IMR-90 (cell line): ENCODE measurements at regions not wholly inside any gene's neighbourhood (a gene's known extent, or its start where the extent isn't known, plus 50 kb on each side); places are given as distances from the start of the nearest gene placed in this dataset.

Source experiments
- RAD21 ChIP-seq: IDR thresholded peaks from 2 replicates; pipeline ENCODE4 v1.6.1; 2012; ENCODE audit warnings: low read length, improper control_type of control experiment
- SMC3 ChIP-seq: fragments of 150-350 bp; IDR thresholded peaks from 2 replicates; pipeline ENCODE4 v1.6.1; 2016; ENCODE audit warnings: low read depth, mild to moderate bottlenecking, antibody characterized with exemption, low read length, moderate library complexity
- TF ChIP-seq, protein P1 (sequence below): conservative IDR thresholded peaks from 2 replicates; pipeline ENCODE4 v1.5.1; 2012; ENCODE audit warnings: mild to moderate bottlenecking, low read depth, low read length, improper control_type of control experiment

DNA sequence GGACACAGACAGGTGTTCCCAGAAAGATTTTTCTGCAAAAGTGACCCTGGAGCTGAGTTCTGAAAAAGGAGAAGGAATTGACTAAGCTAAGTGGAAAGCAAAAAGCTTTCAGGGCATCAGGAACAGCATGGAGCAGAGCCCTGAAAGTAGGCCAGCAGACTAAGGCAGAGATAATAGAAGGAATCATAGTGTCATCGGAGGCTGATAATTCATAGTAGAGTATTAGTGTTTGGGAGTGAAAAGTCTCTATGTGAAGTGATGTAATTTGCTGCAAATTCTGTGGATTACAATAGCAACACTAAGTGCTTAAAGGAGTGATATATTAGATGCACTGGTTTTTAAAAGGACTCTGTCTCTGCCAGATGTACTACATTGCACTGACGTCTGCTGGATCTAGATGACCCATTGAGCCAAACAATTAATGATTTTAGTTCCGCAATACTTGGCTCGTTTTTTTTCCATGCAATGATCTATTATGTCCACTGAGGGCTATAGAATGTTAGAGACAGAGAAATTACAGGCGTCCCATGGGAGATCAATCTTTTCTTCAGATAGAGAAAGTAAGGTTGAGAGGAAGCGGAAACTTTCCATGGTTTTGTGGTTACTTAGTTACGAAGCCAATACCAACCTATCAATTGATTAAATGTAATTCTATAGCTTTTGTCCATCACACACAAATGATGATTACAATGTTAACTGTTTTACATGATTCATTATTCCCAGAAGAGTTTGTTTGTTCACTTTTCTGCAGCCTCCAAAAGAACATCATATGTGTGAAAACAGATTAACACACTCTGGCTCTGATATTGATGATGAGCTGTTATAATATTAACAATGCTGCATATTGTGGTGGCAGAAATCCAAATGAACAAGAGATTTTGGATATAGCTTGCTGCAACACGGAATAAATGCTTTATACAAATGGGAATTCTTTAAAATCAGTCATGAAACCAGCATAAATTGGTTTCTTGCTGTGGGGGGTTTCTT, 143.7 kb downstream of the MC4R start:
- TF ChIP-seq, protein P1, sequence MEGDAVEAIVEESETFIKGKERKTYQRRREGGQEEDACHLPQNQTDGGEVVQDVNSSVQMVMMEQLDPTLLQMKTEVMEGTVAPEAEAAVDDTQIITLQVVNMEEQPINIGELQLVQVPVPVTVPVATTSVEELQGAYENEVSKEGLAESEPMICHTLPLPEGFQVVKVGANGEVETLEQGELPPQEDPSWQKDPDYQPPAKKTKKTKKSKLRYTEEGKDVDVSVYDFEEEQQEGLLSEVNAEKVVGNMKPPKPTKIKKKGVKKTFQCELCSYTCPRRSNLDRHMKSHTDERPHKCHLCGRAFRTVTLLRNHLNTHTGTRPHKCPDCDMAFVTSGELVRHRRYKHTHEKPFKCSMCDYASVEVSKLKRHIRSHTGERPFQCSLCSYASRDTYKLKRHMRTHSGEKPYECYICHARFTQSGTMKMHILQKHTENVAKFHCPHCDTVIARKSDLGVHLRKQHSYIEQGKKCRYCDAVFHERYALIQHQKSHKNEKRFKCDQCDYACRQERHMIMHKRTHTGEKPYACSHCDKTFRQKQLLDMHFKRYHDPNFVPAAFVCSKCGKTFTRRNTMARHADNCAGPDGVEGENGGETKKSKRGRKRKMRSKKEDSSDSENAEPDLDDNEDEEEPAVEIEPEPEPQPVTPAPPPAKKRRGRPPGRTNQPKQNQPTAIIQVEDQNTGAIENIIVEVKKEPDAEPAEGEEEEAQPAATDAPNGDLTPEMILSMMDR = no peak
- TF ChIP-seq SMC3 (no peak), RAD21 (no peak)
